Hepatocyte (in vitro differentiated cells): ENCODE measurements at regions not wholly inside any gene's neighbourhood (a gene's known extent, or its start where the extent isn't known, plus 50 kb on each side); places are given as distances from the start of the nearest gene placed in this dataset.

ENCODE experiments used
- DNase-seq: peaks from one replicate; pipeline ENCODE4 v3.0.0-alpha.2; 2016; ENCODE audit warnings: low spot score
- H2AFZ ChIP-seq: fragments of 200-600 bp; sonication (generic); 2 replicates; pipeline ENCODE4 v1.6.0; 2016; ENCODE audit warnings: antibody characterized with exemption, mild to moderate bottlenecking
- H3K27ac ChIP-seq: fragments of 200-600 bp; sonication (generic); 2 replicates; pipeline ENCODE4 v1.5.1; 2016; ENCODE audit warnings: mild to moderate bottlenecking
- H3K27me3 ChIP-seq: fragments of 200-600 bp; sonication (generic); 2 replicates; pipeline ENCODE4 v1.6.1; 2016
- H3K36me3 ChIP-seq: fragments of 200-600 bp; sonication (generic); replicated peaks from 2 replicates; pipeline ENCODE4 v1.5.1; 2016; ENCODE audit warnings: low read depth; ENCODE audit not compliant: insufficient read depth
- H3K4me1 ChIP-seq: fragments of 200-600 bp; sonication (generic); 2 replicates; pipeline ENCODE4 v1.5.1; 2016; ENCODE audit warnings: mild to moderate bottlenecking, moderate library complexity; ENCODE audit not compliant: insufficient read depth
- H3K4me2 ChIP-seq: fragments of 200-600 bp; sonication (generic); 2 replicates; pipeline ENCODE4 v1.6.0; 2016
- H3K4me3 ChIP-seq: fragments of 200-600 bp; sonication (generic); 2 replicates; pipeline ENCODE4 v1.5.1; 2016; ENCODE audit warnings: mild to moderate bottlenecking
- H3K79me2 ChIP-seq: fragments of 200-600 bp; sonication (generic); 2 replicates; pipeline ENCODE4 v1.6.0; 2017; ENCODE audit warnings: mild to moderate bottlenecking
- H3K9me2 ChIP-seq: fragments of 200-600 bp; sonication (generic); replicated peaks from 2 replicates; pipeline ENCODE4 v1.6.0; 2017; ENCODE audit warnings: mild to moderate bottlenecking; ENCODE audit not compliant: insufficient read depth
- H3K9me3 ChIP-seq: fragments of 200-600 bp; sonication (generic); 2 replicates; pipeline ENCODE4 v1.5.1; 2016; ENCODE audit warnings: low read depth, mild to moderate bottlenecking
- H4K20me1 ChIP-seq: fragments of 200-600 bp; sonication (generic); 2 replicates; pipeline ENCODE4 v1.6.0; 2016; ENCODE audit warnings: mild to moderate bottlenecking; ENCODE audit not compliant: insufficient read depth, poor library complexity, severe bottlenecking
- CTCF ChIP-seq: fragments of 200-600 bp; sonication (generic); IDR thresholded peaks from 2 replicates; pipeline ENCODE4 v1.5.1; 2016; ENCODE audit warnings: antibody characterized with exemption, mild to moderate bottlenecking; ENCODE audit not compliant: poor library complexity
- EZH2 ChIP-seq: fragments of 200-600 bp; sonication (generic); IDR thresholded peaks from 2 replicates; pipeline ENCODE4 v1.6.1; 2016; ENCODE audit warnings: antibody characterized with exemption, mild to moderate bottlenecking, borderline replicate concordance
- EZH2phosphoT487 ChIP-seq: fragments of 200-600 bp; sonication (generic); IDR thresholded peaks from one replicate; pipeline ENCODE4 v1.6.1; 2018; ENCODE audit warnings: antibody characterized with exemption, mild to moderate bottlenecking, low read depth, moderate library complexity; ENCODE audit not compliant: unreplicated experiment, severe bottlenecking
- WGBS: methylation state at CpG from one replicate; pipeline ENCODE4 v1.1.6; 2016; ENCODE audit warnings: low lambda C conversion rate; ENCODE audit errors: missing lambda C conversion rate; 5-methylcytosine and 5-hydroxymethylcytosine counted together

DNA sequence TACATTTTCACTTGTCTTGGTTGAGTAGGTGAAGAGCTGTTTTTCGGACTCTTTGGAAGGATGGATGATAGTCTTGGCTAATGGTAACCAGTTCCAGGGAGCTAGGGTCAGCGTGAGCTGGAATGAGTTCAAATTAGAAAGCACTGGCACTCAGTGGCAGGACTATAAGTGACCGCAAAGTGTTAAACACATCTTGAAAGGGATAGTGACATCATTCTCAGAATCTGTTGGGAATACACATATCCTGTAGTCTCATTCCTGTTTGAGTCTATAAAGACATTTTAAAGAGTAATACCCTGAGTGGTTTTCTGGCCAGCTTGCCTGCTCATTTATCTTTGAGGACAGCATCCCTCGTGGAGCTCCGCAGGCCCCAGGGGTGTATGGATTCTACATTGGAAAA, 56.7 kb upstream of the TMEM248 start:
- Histone ChIP-seq H2AFZ (no peak overlapping the region), H4K20me1 (no peaks in the 10 kb centered on the region), H3K9me2 (no peaks in the 10 kb centered on the region), H3K36me3 (no peaks in the 10 kb centered on the region), H3K79me2 (no peaks in the 10 kb centered on the region), H3K27ac (no peak overlapping the region), H3K4me1 (peaks cover 3% of the 10 kb centered on the region), H3K9me3 (no peaks in the 10 kb centered on the region), H3K4me2 (no peak overlapping the region), H3K4me3 (no peak overlapping the region), H3K27me3 (no peaks in the 10 kb centered on the region)
- DNase-seq, result no peak
- TF ChIP-seq EZH2 (no peak), EZH2phosphoT487 (no peak), CTCF (no peak)
- 88% methylated on average over 5 of the region's 5 CpGs for WGBS

DNA sequence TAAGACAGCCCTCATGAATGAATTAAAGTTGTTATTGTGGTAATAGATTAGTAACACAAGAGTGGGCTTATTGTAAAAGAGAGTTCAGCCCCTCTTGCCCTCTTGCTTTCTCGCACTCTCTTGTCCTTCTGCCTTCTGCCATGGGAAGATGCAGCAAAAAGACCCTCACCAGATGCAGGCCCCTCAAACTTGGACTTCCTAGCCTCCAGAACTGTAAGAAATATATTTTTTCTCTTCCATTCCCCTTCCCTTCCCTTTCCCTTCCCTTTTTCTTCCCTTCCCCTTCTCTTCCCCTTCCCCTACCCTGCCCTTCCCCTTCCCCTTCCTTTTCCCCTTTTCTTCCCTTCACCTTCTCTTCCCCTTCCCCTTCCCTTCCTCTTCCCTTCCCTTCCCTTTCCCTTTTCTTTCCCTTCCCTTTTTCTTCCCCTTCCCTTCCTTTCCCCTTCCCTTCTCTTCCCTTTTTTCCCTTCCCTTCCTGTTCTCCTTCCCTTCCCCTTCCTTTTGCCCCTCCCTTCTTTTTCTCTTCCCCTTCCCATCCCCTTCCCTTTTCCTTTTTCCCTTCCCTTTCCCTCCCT, 55.6 kb upstream of the TMEM248 start:
- H2AFZ ChIP-seq, result no peak overlapping the region
- no peak overlapping the region for H3K27ac ChIP-seq
- DNase-seq, result no peak
- no peaks in the 10 kb centered on the region for H3K79me2 ChIP-seq
- no peaks in the 10 kb centered on the region for H3K27me3 ChIP-seq
- no peaks in the 10 kb centered on the region for H4K20me1 ChIP-seq
- TF ChIP-seq EZH2phosphoT487 (no peak), CTCF (no peak), EZH2 (no peak)
- H3K36me3 ChIP-seq, result no peaks in the 10 kb centered on the region
- peaks cover 3% of the 10 kb centered on the region for H3K4me1 ChIP-seq
- H3K4me3 ChIP-seq, result no peak overlapping the region
- H3K9me2 ChIP-seq, result no peaks in the 10 kb centered on the region
- 94% methylated on average over 1 of the region's 1 CpG for WGBS
- H3K9me3 ChIP-seq, result no peaks in the 10 kb centered on the region
- no peak overlapping the region for H3K4me2 ChIP-seq

DNA sequence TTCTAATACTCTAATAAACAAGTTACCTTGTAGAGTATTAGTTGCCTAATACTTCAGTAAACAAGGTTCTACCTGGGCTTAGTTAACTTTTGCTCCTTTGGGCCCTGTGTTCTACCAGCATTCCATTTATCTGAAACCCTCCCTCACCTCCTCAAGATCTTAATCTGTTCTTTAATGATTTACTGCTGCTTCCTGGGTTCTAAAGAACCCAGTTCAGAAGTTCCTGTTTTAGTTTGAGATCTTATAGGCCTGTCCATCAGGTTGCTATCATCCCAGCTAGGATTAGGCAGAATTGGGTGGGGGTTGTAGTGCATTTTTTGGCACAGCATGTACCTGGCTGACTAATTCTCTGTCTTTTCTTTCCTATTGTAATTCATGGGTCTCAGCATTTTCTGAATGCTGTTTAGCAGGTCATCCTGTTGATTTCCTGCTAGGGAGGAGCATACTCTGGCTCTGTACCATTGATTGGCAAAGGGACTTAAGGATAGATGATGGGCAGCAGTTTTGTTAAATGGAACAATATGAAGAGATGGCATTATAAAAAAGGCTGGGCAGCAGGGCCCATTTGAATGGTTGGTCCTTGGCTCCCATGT, 53.7 kb upstream of the TMEM248 start:
- TF ChIP-seq CTCF (no peak), EZH2 (no peak), EZH2phosphoT487 (no peak)
- Histone ChIP-seq H3K4me2 (no peak overlapping the region), H3K4me1 (peaks cover 3% of the 10 kb centered on the region), H3K36me3 (no peaks in the 10 kb centered on the region), H3K27ac (peak overlapping the region; percentile 49), H3K9me3 (no peaks in the 10 kb centered on the region), H3K27me3 (no peaks in the 10 kb centered on the region), H3K4me3 (no peak overlapping the region), H4K20me1 (no peaks in the 10 kb centered on the region), H3K9me2 (no peaks in the 10 kb centered on the region), H2AFZ (no peak overlapping the region), H3K79me2 (no peaks in the 10 kb centered on the region)
- no peak for DNase-seq
